NOMO-1 (cell line): ENCODE measurements at regions not wholly inside any gene's neighbourhood (a gene's known extent, or its start where the extent isn't known, plus 50 kb on each side); places are given as distances from the start of the nearest gene placed in this dataset.
"Not testable (repeated sequence)": the region's sequence is repeated elsewhere in the genome, so short reads cannot be mapped to it uniquely, and the experiment has no call there.

Source experiments
- DNase-seq, 2 experiments: peaks; one replicate each; lab custom pipeline; 2025; ENCODE audit not compliant: unreplicated experiment in 2 of 2; lab: John Stamatoyannopoulos, UW

- no peak for DNase-seq
Observed at GRCh38 chr6:79431537-79431933, 105.7 kb downstream of the LCA5 start.

GRCh38 chr6:79430913-79431536 lies 106.2 kb downstream of the LCA5 start:
- DNase-seq, result no peak

GRCh38 chr6:79427721-79428120 lies 109.5 kb downstream of the LCA5 start:
- no peak for DNase-seq

- no peak for DNase-seq
Observed at GRCh38 chr6:79426625-79427278, 110.5 kb downstream of the LCA5 start.

- DNase-seq, result no peak
Observed at GRCh38 chr6:79425589-79426311, 111.5 kb downstream of the LCA5 start.

- DNase-seq, result no peak
Observed at GRCh38 chr6:79423216-79423615, 114.0 kb downstream of the LCA5 start.

- no peak for DNase-seq
Observed at GRCh38 chr6:79422666-79423065, 114.6 kb downstream of the LCA5 start.

- no peak for DNase-seq
Observed at GRCh38 chr6:79421707-79422484, 115.3 kb downstream of the LCA5 start.

- no peak for DNase-seq
Observed at GRCh38 chr6:79421001-79421411, 116.2 kb downstream of the LCA5 start.

- no peak for DNase-seq
Observed at GRCh38 chr6:79420054-79420453, 117.2 kb downstream of the LCA5 start.

- DNase-seq, result no peak
Observed at GRCh38 chr6:79416931-79417330, 120.3 kb downstream of the LCA5 start.

GRCh38 chr6:79413562-79414002 lies 123.6 kb downstream of the LCA5 start:
- no peak for DNase-seq

- DNase-seq, result no peak
Observed at GRCh38 chr6:79410806-79411205, 126.4 kb downstream of the LCA5 start.

GRCh38 chr6:79408256-79408974 lies 128.8 kb downstream of the LCA5 start:
- DNase-seq, result no peak

GRCh38 chr6:79404677-79405076 lies 132.6 kb downstream of the LCA5 start:
- DNase-seq, result no peak

GRCh38 chr6:79404261-79404660 lies 133.0 kb downstream of the LCA5 start:
- DNase-seq, result no peak

GRCh38 chr6:79403563-79403962 lies 133.7 kb downstream of the LCA5 start:
- DNase-seq, result no peak

GRCh38 chr6:79403086-79403485 lies 134.1 kb downstream of the LCA5 start:
- no peak for DNase-seq

- DNase-seq, result no peak
Observed at GRCh38 chr6:79399499-79399898, 137.7 kb downstream of the LCA5 start.

- not testable (repeated sequence) for DNase-seq
Observed at GRCh38 chr6:79398617-79399016, 138.6 kb downstream of the LCA5 start.

GRCh38 chr6:79396625-79397024 lies 140.6 kb downstream of the LCA5 start:
- no peak for DNase-seq
